Astrocyte (in vitro differentiated cells and primary cell): ENCODE measurements at regions not wholly inside any gene's neighbourhood (a gene's known extent, or its start where the extent isn't known, plus 50 kb on each side); places are given as distances from the start of the nearest gene placed in this dataset.

Experiments
- DNase-seq: peaks from one replicate; pipeline ENCODE4 v3.0.0-alpha.2; 2010; ENCODE audit warnings: low read depth
- FAIRE-seq: peaks from 2 replicates; lab custom pipeline; 2011; peaks lifted over from hg19 to GRCh38; lab: Jason Lieb, UNC
- H2AFZ ChIP-seq: 2 replicates; pipeline ENCODE4 v1.6.0; 2012; ENCODE audit warnings: low read depth, low read length, inconsistent platforms
- H3K27ac ChIP-seq: 2 replicates; pipeline ENCODE4 v1.5.1; 2011; ENCODE audit warnings: low read depth, low read length, inconsistent platforms
- H3K27me3 ChIP-seq: 2 replicates; pipeline ENCODE4 v1.6.0; 2011; ENCODE audit warnings: low read length, inconsistent platforms; ENCODE audit not compliant: insufficient read depth
- H3K36me3 ChIP-seq: 2 replicates; pipeline ENCODE4 v1.5.1; 2011; ENCODE audit warnings: low read length, inconsistent platforms; ENCODE audit not compliant: insufficient read depth
- H3K4me1 ChIP-seq: 2 replicates; pipeline ENCODE4 v1.5.1; 2011; ENCODE audit warnings: low read length, inconsistent platforms; ENCODE audit not compliant: insufficient read depth
- H3K4me2 ChIP-seq: 2 replicates; pipeline ENCODE4 v1.6.0; 2012; ENCODE audit warnings: low read length, inconsistent platforms
- H3K4me3 ChIP-seq: 2 replicates; pipeline ENCODE4 v1.5.1; 2011; ENCODE audit warnings: low read depth, mild to moderate bottlenecking, low read length, inconsistent platforms; ENCODE audit not compliant: insufficient read depth
- H3K79me2 ChIP-seq: 2 replicates; pipeline ENCODE4 v1.6.0; 2012; ENCODE audit warnings: mild to moderate bottlenecking, low read length, inconsistent platforms; ENCODE audit not compliant: insufficient read depth
- H3K9ac ChIP-seq: 2 replicates; pipeline ENCODE4 v1.6.0; 2012; ENCODE audit warnings: mild to moderate bottlenecking, low read length, inconsistent platforms
- H3K9me3 ChIP-seq: 2 replicates; pipeline ENCODE4 v1.5.1; 2012; ENCODE audit warnings: low read depth, mild to moderate bottlenecking, low read length, inconsistent platforms; ENCODE audit not compliant: insufficient read depth
- H4K20me1 ChIP-seq: 2 replicates; pipeline ENCODE4 v1.6.0; 2012; ENCODE audit warnings: low read length, inconsistent platforms; ENCODE audit not compliant: insufficient read depth
- H3K27ac Mint-ChIP-seq: one replicate; pipeline ENCODE4 v1.8.0; 2021; ENCODE audit warnings: mild to moderate bottlenecking, mixed read lengths; ENCODE audit not compliant: unreplicated experiment
- H3K27me3 Mint-ChIP-seq: one replicate; pipeline ENCODE4 v1.8.0; 2021; ENCODE audit warnings: low read depth, mixed read lengths; ENCODE audit not compliant: unreplicated experiment
- H3K36me3 Mint-ChIP-seq: one replicate; pipeline ENCODE4 v1.8.0; 2021; ENCODE audit warnings: low read depth, mixed read lengths; ENCODE audit not compliant: unreplicated experiment
- H3K4me1 Mint-ChIP-seq: one replicate; pipeline ENCODE4 v1.8.0; 2021; ENCODE audit warnings: low read depth, mixed read lengths; ENCODE audit not compliant: unreplicated experiment
- H3K4me3 Mint-ChIP-seq: one replicate; pipeline ENCODE4 v1.8.0; 2021; ENCODE audit warnings: mild to moderate bottlenecking, moderate library complexity, mixed read lengths; ENCODE audit not compliant: unreplicated experiment
- H3K9me3 Mint-ChIP-seq: one replicate; pipeline ENCODE4 v1.8.0; 2021; ENCODE audit warnings: mild to moderate bottlenecking, mixed read lengths; ENCODE audit not compliant: unreplicated experiment
- EZH2 ChIP-seq: IDR thresholded peaks from 2 replicates; pipeline ENCODE4 v1.6.1; 2012; ENCODE audit warnings: mild to moderate bottlenecking, low read length, inconsistent platforms; ENCODE audit not compliant: insufficient read depth
- TF ChIP-seq, protein P1 (sequence below): IDR thresholded peaks from 2 replicates; pipeline ENCODE4 v1.5.1; 2011; ENCODE audit warnings: low read depth, mild to moderate bottlenecking, inconsistent platforms, low read length, moderate library complexity; ENCODE audit not compliant: insufficient read depth

DNA sequence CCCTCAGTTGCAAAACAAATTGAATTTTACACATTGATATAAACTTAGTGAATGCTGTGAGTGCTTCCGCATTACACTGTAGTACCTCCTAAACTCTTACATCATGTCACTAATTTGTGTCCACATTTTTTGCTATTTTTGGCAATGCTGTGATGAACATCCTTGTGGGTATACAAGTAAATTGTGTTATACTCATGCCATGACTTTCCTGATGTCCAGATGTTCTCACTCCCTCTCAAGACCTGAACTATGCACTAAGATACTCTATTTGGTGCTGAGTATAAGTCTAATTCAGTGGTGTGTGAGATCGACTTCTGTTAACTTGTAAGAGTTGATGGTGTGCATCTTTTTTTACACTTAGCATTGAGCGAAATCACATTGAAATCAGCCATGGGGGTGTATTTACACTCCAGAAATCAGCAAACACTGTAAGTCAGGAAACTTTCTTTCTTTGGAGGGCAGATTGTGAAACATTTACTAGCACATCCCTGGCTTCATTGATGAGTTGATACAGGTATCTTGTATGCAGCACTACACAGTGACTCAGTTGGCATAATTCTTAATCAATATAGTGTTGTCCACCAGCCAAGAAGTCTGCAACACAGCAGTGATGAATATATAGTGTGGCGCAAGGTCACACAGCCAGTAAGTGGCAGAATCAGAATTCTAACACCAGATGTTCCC lies 228.1 kb upstream of the RORA start:
- H2AFZ ChIP-seq = no peak overlapping the region
- no peaks in the 10 kb centered on the region for H3K79me2 ChIP-seq
- H3K36me3 ChIP-seq = no peaks in the 10 kb centered on the region
- Mint-ChIP-seq H3K27me3 (no peaks in the 10 kb centered on the region), H3K27ac (no peak overlapping the region), H3K4me3 (no peak overlapping the region), H3K9me3 (no peaks in the 10 kb centered on the region), H3K4me1 (peaks cover 10% of the 10 kb centered on the region), H3K36me3 (no peaks in the 10 kb centered on the region)
- no peak for FAIRE-seq
- no peak overlapping the region for H3K27ac ChIP-seq
- H3K4me1 ChIP-seq = peaks cover 9% of the 10 kb centered on the region
- H3K4me3 ChIP-seq = no peak overlapping the region
- H3K27me3 ChIP-seq = no peaks in the 10 kb centered on the region
- no peak for DNase-seq
- H3K9me3 ChIP-seq = no peaks in the 10 kb centered on the region
- no peak overlapping the region for H3K9ac ChIP-seq
- H3K4me2 ChIP-seq = no peak overlapping the region
- H4K20me1 ChIP-seq = no peaks in the 10 kb centered on the region
- TF ChIP-seq, protein P1, sequence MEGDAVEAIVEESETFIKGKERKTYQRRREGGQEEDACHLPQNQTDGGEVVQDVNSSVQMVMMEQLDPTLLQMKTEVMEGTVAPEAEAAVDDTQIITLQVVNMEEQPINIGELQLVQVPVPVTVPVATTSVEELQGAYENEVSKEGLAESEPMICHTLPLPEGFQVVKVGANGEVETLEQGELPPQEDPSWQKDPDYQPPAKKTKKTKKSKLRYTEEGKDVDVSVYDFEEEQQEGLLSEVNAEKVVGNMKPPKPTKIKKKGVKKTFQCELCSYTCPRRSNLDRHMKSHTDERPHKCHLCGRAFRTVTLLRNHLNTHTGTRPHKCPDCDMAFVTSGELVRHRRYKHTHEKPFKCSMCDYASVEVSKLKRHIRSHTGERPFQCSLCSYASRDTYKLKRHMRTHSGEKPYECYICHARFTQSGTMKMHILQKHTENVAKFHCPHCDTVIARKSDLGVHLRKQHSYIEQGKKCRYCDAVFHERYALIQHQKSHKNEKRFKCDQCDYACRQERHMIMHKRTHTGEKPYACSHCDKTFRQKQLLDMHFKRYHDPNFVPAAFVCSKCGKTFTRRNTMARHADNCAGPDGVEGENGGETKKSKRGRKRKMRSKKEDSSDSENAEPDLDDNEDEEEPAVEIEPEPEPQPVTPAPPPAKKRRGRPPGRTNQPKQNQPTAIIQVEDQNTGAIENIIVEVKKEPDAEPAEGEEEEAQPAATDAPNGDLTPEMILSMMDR = no peak
- no peak for TF ChIP-seq EZH2

- TF ChIP-seq EZH2 = no peak
- TF ChIP-seq, protein P1 = no peak
- H3K27ac ChIP-seq = no peak overlapping the region
- DNase-seq = no peak
- H3K27me3 Mint-ChIP-seq = peaks cover 2% of the 10 kb centered on the region
- no peaks in the 10 kb centered on the region for H3K36me3 Mint-ChIP-seq
- H4K20me1 ChIP-seq = no peaks in the 10 kb centered on the region
- H3K4me3 ChIP-seq = no peak overlapping the region
- H3K9me3 Mint-ChIP-seq = no peaks in the 10 kb centered on the region
- H3K4me1 ChIP-seq = no peaks in the 10 kb centered on the region
- H3K4me1 Mint-ChIP-seq = no peaks in the 10 kb centered on the region
- no peak overlapping the region for H2AFZ ChIP-seq
- H3K4me2 ChIP-seq = no peak overlapping the region
- H3K4me3 Mint-ChIP-seq = no peak overlapping the region
- no peak for FAIRE-seq
- no peaks in the 10 kb centered on the region for H3K36me3 ChIP-seq
- no peak overlapping the region for H3K9ac ChIP-seq
- H3K27me3 ChIP-seq = no peaks in the 10 kb centered on the region
- no peaks in the 10 kb centered on the region for H3K79me2 ChIP-seq
- H3K27ac Mint-ChIP-seq = no peak overlapping the region
- H3K9me3 ChIP-seq = peaks cover 2% of the 10 kb centered on the region
Observed at GRCh38 chr15:61449186-61449702, 220.1 kb upstream of the RORA start.

- Mint-ChIP-seq H3K27me3 (peaks cover 2% of the 10 kb centered on the region), H3K27ac (no peak overlapping the region), H3K36me3 (no peaks in the 10 kb centered on the region), H3K9me3 (no peaks in the 10 kb centered on the region), H3K4me1 (no peaks in the 10 kb centered on the region), H3K4me3 (no peak overlapping the region)
- Histone ChIP-seq H2AFZ (no peak overlapping the region), H3K27ac (no peak overlapping the region), H3K4me1 (no peaks in the 10 kb centered on the region), H3K4me2 (no peak overlapping the region), H3K27me3 (no peaks in the 10 kb centered on the region), H3K9me3 (peaks cover 2% of the 10 kb centered on the region), H4K20me1 (no peaks in the 10 kb centered on the region), H3K4me3 (no peak overlapping the region), H3K79me2 (no peaks in the 10 kb centered on the region), H3K36me3 (no peaks in the 10 kb centered on the region), H3K9ac (no peak overlapping the region)
- no peak for FAIRE-seq
- TF ChIP-seq EZH2 = no peak
- TF ChIP-seq, protein P1 = no peak
- no peak for DNase-seq
Observed at GRCh38 chr15:61447981-61448380, 218.9 kb upstream of the RORA start.
